ENCODE measurements at regions not wholly inside any gene's neighbourhood (a gene's known extent, or its start where the extent isn't known, plus 50 kb on each side); places are given as distances from the start of the nearest gene placed in this dataset.
A peak's percentile ranks its signal among the peaks of the same experiment; 100 is the strongest.

GRCh38 chr5:172548981-172549687 is 91.9 kb upstream of the NEURL1B start:
- no peaks in the 10 kb centered on the region for H3K27me3 ChIP-seq (ENCODE audit: insufficient read depth)
- Mint-ChIP-seq H3K36me3 (ENCODE audit: low read depth) (no peaks in the 10 kb centered on the region), H3K9me3 (no peaks in the 10 kb centered on the region), H3K4me3 (no peak overlapping the region), H3K27ac (no peak overlapping the region), H3K4me1 (peaks cover 3% of the 10 kb centered on the region; the same call in 1 of the 3 replicates), H3K27me3 (ENCODE audit: insufficient read depth, low read depth, poor library complexity) (peaks cover 7% of the 10 kb centered on the region)
- DNase-seq (ENCODE audit: low spot score) (no peak), ATAC-seq (no peak)
- no peaks in the 10 kb centered on the region for H4K20me1 ChIP-seq (replicated peaks; ENCODE audit: insufficient read depth)
- no peak overlapping the region for H3K4me3 ChIP-seq
- 0 out of 2 replicates have a peak overlapping the region, but pooled peaks have one; percentile 7 for H2AFZ ChIP-seq
- H3K27ac ChIP-seq (ENCODE audit: low read depth), result no peak overlapping the region
- H3K79me2 ChIP-seq (replicated peaks; ENCODE audit: insufficient read depth), result no peaks in the 10 kb centered on the region
- H3K4me2 ChIP-seq, result no peak overlapping the region
- H3K4me1 ChIP-seq (ENCODE audit: insufficient read depth), result no peaks in the 10 kb centered on the region
- no peaks in the 10 kb centered on the region for H3K36me3 ChIP-seq (ENCODE audit: insufficient read depth)
- no peaks in the 10 kb centered on the region for H3F3A ChIP-seq (replicated peaks; ENCODE audit: low read depth)
- TF ChIP-seq STAT1 (IDR thresholded peaks at IDR 0.05; ENCODE audit: unreplicated experiment), result no peak
- no peak for TF ChIP-seq EZH2 (IDR thresholded peaks at IDR 0.05; ENCODE audit: low read depth, unreplicated experiment)
- TF ChIP-seq ETS1 (IDR thresholded peaks at IDR 0.05), result no peak
- no peaks in the 10 kb centered on the region for H3K9me2 ChIP-seq (ENCODE audit: insufficient read depth)

- no peaks in the 10 kb centered on the region for H3K79me2 ChIP-seq (replicated peaks; ENCODE audit: insufficient read depth)
- no peaks in the 10 kb centered on the region for H4K20me1 ChIP-seq (replicated peaks; ENCODE audit: insufficient read depth)
- peaks cover 3% of the 10 kb centered on the region; the same call in 1 of the 3 replicates for H3K4me1 Mint-ChIP-seq
- H3K27ac ChIP-seq (ENCODE audit: low read depth), result no peak overlapping the region
- H3K27me3 ChIP-seq (ENCODE audit: insufficient read depth), result no peaks in the 10 kb centered on the region
- no peaks in the 10 kb centered on the region for H3K9me2 ChIP-seq (ENCODE audit: insufficient read depth)
- DNase-seq (ENCODE audit: low spot score) (no peak), ATAC-seq (no peak)
- H3K4me3 Mint-ChIP-seq, result no peak overlapping the region
- no peaks in the 10 kb centered on the region for H3K4me1 ChIP-seq (ENCODE audit: insufficient read depth)
- H3K27ac Mint-ChIP-seq, result no peak overlapping the region
- no peaks in the 10 kb centered on the region for H3K36me3 ChIP-seq (ENCODE audit: insufficient read depth)
- no peaks in the 10 kb centered on the region for H3K9me3 Mint-ChIP-seq
- no peak overlapping the region for H2AFZ ChIP-seq
- H3K4me3 ChIP-seq, result no peak overlapping the region
- H3K36me3 Mint-ChIP-seq (ENCODE audit: low read depth), result no peaks in the 10 kb centered on the region
- H3F3A ChIP-seq (replicated peaks; ENCODE audit: low read depth), result no peaks in the 10 kb centered on the region
- no peak overlapping the region for H3K4me2 ChIP-seq
- H3K27me3 Mint-ChIP-seq (ENCODE audit: insufficient read depth, low read depth, poor library complexity), result peaks cover 7% of the 10 kb centered on the region
- TF ChIP-seq REST (IDR thresholded peaks at IDR 0.05; ENCODE audit: unreplicated experiment), result no peak
- TF ChIP-seq ZNF462 (CRISPR knock-in tag; IDR thresholded peaks at IDR 0.05), result no peak
- TF ChIP-seq POLR2AphosphoS5 (IDR thresholded peaks at IDR 0.05; ENCODE audit: low read depth), result no peak
- no peak for TF ChIP-seq EZH2 (IDR thresholded peaks at IDR 0.05; ENCODE audit: low read depth, unreplicated experiment)
- no peak for TF ChIP-seq EZH2phosphoT487 (IDR thresholded peaks at IDR 0.05; ENCODE audit: unreplicated experiment)
- no peak for TF ChIP-seq CTCF (conservative IDR thresholded peaks at IDR 0.05; ENCODE audit: low read depth in 2 of 2)
Observed at GRCh38 chr5:172548311-172548731, 92.7 kb upstream of the NEURL1B start.
